Fibroblast of mammary gland (primary cell): ENCODE measurements at regions not wholly inside any gene's neighbourhood (a gene's known extent, or its start where the extent isn't known, plus 50 kb on each side); places are given as distances from the start of the nearest gene placed in this dataset.
A peak's percentile ranks its signal among the peaks of the same experiment; 100 is the strongest.
"Not testable (repeated sequence)": the region's sequence is repeated elsewhere in the genome, so short reads cannot be mapped to it uniquely, and the experiment has no call there.

Source experiments
- DNase-seq: peaks from one replicate; pipeline ENCODE4 v3.0.0-alpha.2; 2010; ENCODE audit warnings: low read depth
- H3K4me3 ChIP-seq: 2 replicates; pipeline ENCODE4 v1.5.1; 2011; ENCODE audit warnings: low read depth, mild to moderate bottlenecking, low read length, moderate library complexity; ENCODE audit not compliant: control insufficient read depth
- CTCF ChIP-seq: conservative IDR thresholded peaks from 2 replicates; pipeline ENCODE4 v1.5.1; 2011; ENCODE audit warnings: low read depth, low read length, inconsistent platforms; ENCODE audit not compliant: control insufficient read depth, insufficient read depth

- no peak for TF ChIP-seq CTCF
- H3K4me3 ChIP-seq: no peak overlapping the region
- no peak for DNase-seq
Observed at GRCh38 chr17:20890338-20890737, 152.5 kb downstream of the USP22 start.

GRCh38 chr17:20895426-20895825 lies 147.4 kb downstream of the USP22 start:
- DNase-seq: not testable (repeated sequence)

GRCh38 chr17:20896153-20896649 lies 146.6 kb downstream of the USP22 start:
- H3K4me3 ChIP-seq: no peak overlapping the region
- peak; percentile 8 for DNase-seq
- peak; percentile 8 for TF ChIP-seq CTCF

More at GRCh38 chr17:20895426-20895825, 147.4 kb downstream of the USP22 start:
- H3K4me3 ChIP-seq: not testable (repeated sequence)

- DNase-seq, H3K4me3 ChIP-seq: not testable (repeated sequence)
Observed at GRCh38 chr17:20898726-20899125, 144.1 kb downstream of the USP22 start.

GRCh38 chr17:20902496-20902895 lies 140.3 kb downstream of the USP22 start:
- H3K4me3 ChIP-seq, DNase-seq: not testable (repeated sequence)

GRCh38 chr17:20903549-20903948 lies 139.3 kb downstream of the USP22 start:
- not testable (repeated sequence) for H3K4me3 ChIP-seq, DNase-seq

GRCh38 chr17:20908313-20909267 lies 134.2 kb downstream of the USP22 start:
- peak; percentile 63 for TF ChIP-seq CTCF
- peak; percentile 65 for DNase-seq
- H3K4me3 ChIP-seq: peak overlapping the region; percentile 49

- TF ChIP-seq CTCF: no peak
- H3K4me3 ChIP-seq: no peak overlapping the region
- DNase-seq: no peak
Observed at GRCh38 chr17:20914658-20915057, 128.2 kb downstream of the USP22 start.

GRCh38 chr17:20916383-20916782 lies 126.4 kb downstream of the USP22 start:
- no peak for DNase-seq
- H3K4me3 ChIP-seq: no peak overlapping the region
- no peak for TF ChIP-seq CTCF

GRCh38 chr17:20917610-20918306 lies 125.1 kb downstream of the USP22 start:
- not testable (repeated sequence) for DNase-seq, H3K4me3 ChIP-seq
